Upper lobe of left lung (tissue), 6 donors: ENCODE measurements at regions not wholly inside any gene's neighbourhood (a gene's known extent, or its start where the extent isn't known, plus 50 kb on each side); places are given as distances from the start of the nearest gene placed in this dataset.
"Not testable (repeated sequence)": the region's sequence is repeated elsewhere in the genome, so short reads cannot be mapped to it uniquely, and the experiment has no call there.

Experiments used
- ATAC-seq, 2 donors: fragments of 200-7000 bp; cut with Tn5 transposase; one replicate each; pipeline ENCODE4 v1.9.1; 2022; ENCODE audit warnings: mild to moderate bottlenecking in 2 of 2, moderate library complexity in 2 of 2; ENCODE audit not compliant: low FRiP score in 2 of 2
- DNase-seq, 2 donors: peaks; one replicate each; pipeline ENCODE4 v3.0.0-alpha.2; 2019 to 2020
- H3K27ac ChIP-seq, 4 donors: fragments of 200-600 bp; sonication (generic); one replicate each; pipeline ENCODE4 v1.5.1; 2016 to 2019
- H3K27me3 ChIP-seq, 4 donors: fragments of 200-600 bp; sonication (generic); one replicate each; pipeline ENCODE4 v1.5.1; 2017 to 2019
- H3K36me3 ChIP-seq, 4 donors: fragments of 200-600 bp; sonication (generic); one replicate each; pipeline ENCODE4 v1.5.1; 2016 to 2019
- H3K4me1 ChIP-seq, 4 donors: fragments of 200-600 bp; sonication (generic); one replicate each; pipeline ENCODE4 v1.5.1; 2018 to 2019
- H3K4me3 ChIP-seq, 4 donors: fragments of 200-600 bp; sonication (generic); one replicate each; pipeline ENCODE4 v1.5.1; 2017 to 2019; ENCODE audit warnings: mild to moderate bottlenecking in 2 of 4, moderate library complexity in 1 of 4
- H3K9me3 ChIP-seq, 4 donors: fragments of 200-600 bp; sonication (generic); one replicate each; pipeline ENCODE4 v1.5.1; 2018 to 2019
- WGBS, 2 donors: methylation state at CpG; one replicate each; pipeline ENCODE4 v1.1.5; 2017 to 2018; 5-methylcytosine and 5-hydroxymethylcytosine counted together
- donor health status: DM: no; HTN: no; CAD: no; lungs with moderate emphysema.
- donor health status: DM: no; HTN: yes; CAD: no; lungs with severe emphysema.

DNA sequence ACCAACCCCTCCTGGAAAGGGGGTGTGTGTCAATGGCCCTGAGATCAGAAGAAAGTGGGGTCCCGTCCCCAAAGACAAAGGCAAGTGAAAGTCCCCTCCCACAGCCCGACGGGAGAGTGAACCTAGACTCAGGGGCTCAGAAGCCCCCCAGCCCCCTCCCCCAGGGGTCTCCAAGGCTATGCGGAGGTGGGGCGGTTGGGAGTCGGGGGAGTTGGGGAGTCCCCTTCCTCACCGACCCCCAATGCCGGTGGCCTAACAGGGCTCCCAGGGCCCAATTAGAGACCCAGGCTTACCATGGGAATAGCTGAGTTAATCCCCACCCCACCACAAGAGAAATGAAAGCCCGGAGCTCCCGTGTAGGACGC lies 105.4 kb downstream of the SPATA31A6 start:
- H3K27ac ChIP-seq, H3K4me3 ChIP-seq, H3K4me1 ChIP-seq, DNase-seq, H3K9me3 ChIP-seq, H3K27me3 ChIP-seq, H3K36me3 ChIP-seq: not testable (repeated sequence)
- 94 to 100% methylated on average over 3 to 8 of the region's 11 CpGs for WGBS, 2 donors
- peak in 1 of 2 donors; percentile 36 for ATAC-seq

DNA sequence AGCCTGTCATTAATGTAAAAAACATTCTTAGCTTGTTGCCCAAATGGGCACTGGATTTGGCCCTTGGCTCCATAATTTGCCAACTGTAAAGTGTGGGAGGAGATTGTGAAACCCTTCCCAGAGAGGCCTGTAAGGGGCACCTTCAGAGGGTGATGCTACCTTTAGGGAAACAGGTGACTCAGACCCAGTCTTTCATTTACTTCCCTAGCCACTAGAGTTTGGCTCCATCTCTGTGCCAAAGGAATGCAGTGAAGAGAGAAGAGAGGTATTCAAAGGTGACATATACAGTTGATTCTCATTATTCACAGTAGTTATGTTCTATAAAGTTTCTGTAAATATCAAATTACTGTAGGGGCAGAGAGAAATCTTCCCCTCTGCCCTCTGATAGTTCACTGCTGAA lies 116.7 kb downstream of the SPATA31A6 start:
- not testable (repeated sequence) for H3K27ac ChIP-seq, H3K36me3 ChIP-seq, H3K27me3 ChIP-seq, H3K9me3 ChIP-seq, H3K4me1 ChIP-seq, H3K4me3 ChIP-seq, ATAC-seq, DNase-seq

DNA sequence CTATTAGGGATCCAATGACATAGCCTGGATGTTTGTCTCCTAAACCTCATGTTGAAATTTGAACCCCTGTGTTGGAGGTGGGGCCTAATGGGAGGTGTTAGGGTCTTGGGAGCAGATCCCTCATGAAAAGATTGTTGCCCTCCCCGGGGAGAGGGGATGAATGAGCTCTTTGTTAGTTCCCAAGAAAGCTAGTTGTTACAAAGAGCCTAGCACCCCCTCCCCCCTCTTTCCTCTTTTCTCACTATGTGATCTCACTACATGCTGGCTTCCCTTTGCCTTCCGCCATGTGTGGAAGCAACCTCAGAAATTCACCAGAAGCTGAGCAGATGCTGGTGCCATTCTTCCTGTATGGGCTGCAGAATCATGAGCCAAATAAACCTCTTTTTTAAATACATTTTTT lies 123.2 kb downstream of the SPATA31A6 start:
- not testable (repeated sequence) for DNase-seq, ATAC-seq, H3K27ac ChIP-seq, H3K9me3 ChIP-seq, H3K27me3 ChIP-seq, H3K4me3 ChIP-seq, H3K36me3 ChIP-seq, H3K4me1 ChIP-seq
- 48% methylated on average over 2 of the region's 2 CpGs for WGBS, 2 donors

DNA sequence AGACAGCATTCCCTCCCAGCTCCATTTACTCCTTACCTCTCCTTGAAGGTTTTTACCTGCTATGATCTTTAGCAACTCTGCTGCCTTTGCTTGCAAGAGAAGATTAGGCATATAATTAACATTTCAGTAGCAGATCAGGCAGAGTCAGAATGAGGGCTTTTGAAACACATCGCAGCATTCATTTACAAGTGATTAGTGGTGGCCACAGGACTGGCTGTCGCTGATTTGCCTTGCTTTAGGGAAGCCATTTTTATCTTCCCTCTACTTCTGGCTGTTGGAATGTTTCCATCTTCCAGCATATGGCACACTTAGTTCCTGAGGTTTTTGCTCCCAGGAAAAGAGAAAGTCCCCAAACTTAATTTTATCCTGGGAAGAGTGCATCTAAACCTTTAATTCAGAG lies 124.0 kb downstream of the SPATA31A6 start:
- not testable (repeated sequence) for H3K9me3 ChIP-seq, H3K27ac ChIP-seq, H3K4me1 ChIP-seq, H3K36me3 ChIP-seq, DNase-seq, H3K4me3 ChIP-seq, ATAC-seq, H3K27me3 ChIP-seq
- 20 to 36% methylated on average over 2 of the region's 2 CpGs for WGBS, 2 donors

DNA sequence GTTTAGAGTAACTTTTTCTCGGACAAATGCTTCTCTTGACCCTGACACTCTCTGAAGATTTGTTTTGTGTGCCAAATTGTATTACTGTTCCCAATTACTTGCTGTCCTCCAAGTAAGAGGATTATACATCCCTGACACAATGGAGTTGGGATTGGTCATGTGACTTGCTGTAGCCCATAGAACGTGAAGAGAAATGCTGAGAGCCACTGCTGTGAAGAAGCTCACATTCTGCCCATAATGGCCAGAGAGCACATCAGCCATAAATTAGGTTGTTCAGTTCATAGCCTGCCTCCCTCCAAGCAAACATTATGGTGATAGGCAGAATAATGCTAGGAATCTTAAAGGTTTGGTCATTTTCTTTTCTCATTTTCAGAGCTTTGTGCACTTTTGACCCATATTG lies 127.5 kb downstream of the SPATA31A6 start:
- not testable (repeated sequence) for H3K27me3 ChIP-seq, H3K9me3 ChIP-seq, DNase-seq, H3K4me1 ChIP-seq, ATAC-seq, H3K27ac ChIP-seq, H3K4me3 ChIP-seq, H3K36me3 ChIP-seq
- 48 to 65% methylated on average over 2 of the region's 2 CpGs for WGBS, 2 donors

DNA sequence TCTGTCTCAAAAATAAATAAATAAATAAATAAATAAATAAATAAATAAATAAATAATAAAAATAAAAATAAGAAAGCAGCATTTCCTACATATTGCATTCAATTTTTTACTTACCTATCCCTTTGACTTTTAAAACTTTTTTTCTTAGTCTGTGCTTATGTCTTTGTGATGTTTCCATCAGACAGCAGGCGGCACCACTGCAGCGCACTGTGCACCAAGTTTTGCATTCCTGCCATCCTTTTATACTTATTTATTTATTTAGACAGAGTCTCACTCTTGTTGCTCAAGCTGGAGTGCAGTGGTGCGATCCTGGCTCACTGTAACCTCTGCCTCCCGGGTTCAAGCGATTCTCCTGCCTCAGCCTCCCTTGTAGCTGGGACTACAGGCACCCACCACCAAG lies 132.6 kb downstream of the SPATA31A6 start:
- not testable (repeated sequence) for ATAC-seq
- WGBS, 2 donors = 94 to 96% methylated on average over 5 of the region's 5 CpGs

DNA sequence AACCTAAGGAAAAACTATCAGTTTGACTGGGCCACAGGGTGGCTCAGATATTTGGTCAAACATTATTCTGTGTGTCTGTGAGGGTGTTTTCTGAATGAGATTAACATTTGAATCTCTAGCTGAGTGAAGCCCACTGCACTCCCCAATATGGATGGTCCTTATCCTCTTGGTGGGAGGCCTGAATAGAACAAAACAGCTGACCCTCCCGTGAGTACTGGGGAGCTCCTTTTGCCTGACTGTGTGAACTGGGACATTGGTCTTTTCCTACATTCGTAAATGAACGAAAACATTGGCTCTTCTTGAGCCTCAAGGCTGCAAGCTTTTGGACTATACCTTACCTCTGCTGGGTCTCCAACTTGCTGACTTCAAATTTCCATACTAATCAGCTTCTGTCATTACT lies 134.2 kb downstream of the SPATA31A6 start:
- not testable (repeated sequence) for H3K9me3 ChIP-seq, H3K27me3 ChIP-seq

More for the DNA sequence above, 132.6 kb downstream of the SPATA31A6 start:
- H3K4me1 ChIP-seq, H3K4me3 ChIP-seq, H3K9me3 ChIP-seq, H3K27ac ChIP-seq, H3K27me3 ChIP-seq, DNase-seq, H3K36me3 ChIP-seq: not testable (repeated sequence)

DNA sequence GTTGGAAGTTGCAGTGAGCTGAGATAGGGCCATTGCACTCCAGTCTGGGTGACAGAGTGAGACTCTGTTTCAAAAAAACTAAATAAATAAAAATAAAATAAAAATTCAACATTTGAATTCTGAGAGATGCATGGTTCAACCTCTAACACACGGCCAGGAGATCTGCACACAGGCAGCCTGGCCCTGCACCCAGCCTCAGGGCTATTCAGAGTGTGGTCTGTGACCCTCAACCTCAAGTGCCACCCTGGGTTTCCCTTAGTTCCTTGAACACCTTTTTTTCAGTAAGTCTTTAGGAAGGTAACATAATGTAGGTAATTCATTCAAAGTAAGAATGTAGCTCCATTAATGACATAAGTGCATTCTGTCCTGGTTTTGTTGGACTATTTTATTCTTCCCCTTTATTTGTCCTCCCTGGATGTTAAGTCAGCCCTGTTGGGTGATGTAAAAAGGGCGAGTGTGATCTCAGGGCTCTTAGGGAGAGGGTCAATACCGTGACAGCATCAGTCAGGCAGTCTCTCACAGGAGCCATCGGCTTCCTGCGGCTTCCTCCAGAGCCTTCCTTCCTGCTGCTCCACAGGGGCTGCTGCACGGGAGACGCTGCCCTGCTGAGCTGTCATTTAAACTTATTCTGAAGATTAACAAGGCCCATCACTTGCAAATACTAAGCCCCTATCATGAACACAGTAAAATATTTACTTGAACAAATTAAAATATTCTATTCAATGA lies 139.8 kb downstream of the SPATA31A6 start:
- H3K9me3 ChIP-seq, H3K27me3 ChIP-seq, ATAC-seq, H3K27ac ChIP-seq, H3K4me3 ChIP-seq, H3K36me3 ChIP-seq, H3K4me1 ChIP-seq, DNase-seq: not testable (repeated sequence)
- 18 to 21% methylated on average over 7 of the region's 7 CpGs for WGBS, 2 donors

More for the DNA sequence above, 134.2 kb downstream of the SPATA31A6 start:
- H3K27ac ChIP-seq, ATAC-seq, DNase-seq, H3K36me3 ChIP-seq, H3K4me3 ChIP-seq, H3K4me1 ChIP-seq: not testable (repeated sequence)
- 25 to 40% methylated on average over 3 of the region's 3 CpGs for WGBS, 2 donors

DNA sequence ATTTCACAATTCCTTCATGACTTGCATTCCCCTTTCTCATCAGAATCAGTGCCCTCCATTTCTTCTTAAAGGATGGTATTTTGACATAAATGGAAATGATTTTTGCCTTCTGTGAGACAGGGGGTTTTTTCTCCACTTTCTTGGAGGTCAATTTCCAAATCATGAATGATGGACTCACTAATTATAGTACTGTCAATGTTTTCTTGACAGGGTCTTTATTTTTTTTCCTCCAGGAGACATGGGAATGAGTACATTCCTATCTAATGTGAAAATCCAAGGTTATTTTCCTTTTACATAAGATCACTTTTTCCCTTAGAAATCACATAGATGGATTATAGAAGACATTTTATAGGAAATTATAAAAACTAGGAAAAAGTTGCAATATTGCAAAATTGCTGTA lies 141.7 kb downstream of the SPATA31A6 start:
- H3K36me3 ChIP-seq, H3K9me3 ChIP-seq, DNase-seq, H3K4me1 ChIP-seq, H3K27ac ChIP-seq, ATAC-seq, H3K27me3 ChIP-seq, H3K4me3 ChIP-seq: not testable (repeated sequence)

DNA sequence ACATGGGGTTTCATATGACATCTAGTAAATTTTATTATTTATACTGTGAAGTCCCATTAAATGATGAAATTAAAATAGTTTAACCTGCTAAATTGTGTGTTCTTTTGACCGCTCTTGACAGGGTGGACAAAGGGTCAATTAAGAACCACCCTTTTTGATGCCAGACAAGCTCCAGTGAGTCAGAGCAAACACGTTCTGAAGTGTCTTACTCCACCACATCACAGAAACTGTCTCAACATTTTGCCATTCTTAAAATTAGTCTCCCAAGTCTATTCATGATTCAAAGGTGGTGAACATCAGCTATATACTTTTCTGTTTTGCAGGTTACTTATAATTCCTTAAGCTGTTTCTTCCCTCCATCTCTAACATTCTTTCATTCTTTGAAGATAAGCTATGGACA lies 142.1 kb downstream of the SPATA31A6 start:
- ATAC-seq, H3K27ac ChIP-seq, DNase-seq, H3K36me3 ChIP-seq, H3K4me3 ChIP-seq, H3K9me3 ChIP-seq, H3K4me1 ChIP-seq, H3K27me3 ChIP-seq: not testable (repeated sequence)
- 56 to 68% methylated on average over 2 of the region's 2 CpGs for WGBS, 2 donors

DNA sequence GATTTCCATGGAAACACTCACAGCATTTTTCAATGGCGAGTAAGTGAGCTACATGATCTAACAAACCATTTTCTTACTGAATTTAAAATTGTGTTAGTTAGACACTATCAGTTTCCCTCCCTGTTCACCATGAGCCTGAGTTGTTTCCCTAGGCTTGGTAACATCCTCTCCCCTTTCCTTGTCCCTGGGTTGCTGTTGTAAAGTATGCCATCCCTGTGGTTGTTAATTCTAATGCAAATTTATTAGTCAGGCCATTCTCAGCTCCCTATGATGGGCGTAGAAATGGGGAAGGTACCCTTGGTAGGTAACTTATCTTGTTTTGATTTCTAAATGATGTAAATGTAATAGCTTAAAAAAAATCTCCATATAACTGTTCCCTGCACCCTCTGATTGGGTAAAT lies 143.0 kb downstream of the SPATA31A6 start:
- H3K27me3 ChIP-seq, H3K4me3 ChIP-seq, H3K9me3 ChIP-seq, H3K36me3 ChIP-seq, DNase-seq, H3K4me1 ChIP-seq, H3K27ac ChIP-seq, ATAC-seq: not testable (repeated sequence)
- 49 to 72% methylated on average over 2 of the region's 2 CpGs for WGBS, 2 donors

DNA sequence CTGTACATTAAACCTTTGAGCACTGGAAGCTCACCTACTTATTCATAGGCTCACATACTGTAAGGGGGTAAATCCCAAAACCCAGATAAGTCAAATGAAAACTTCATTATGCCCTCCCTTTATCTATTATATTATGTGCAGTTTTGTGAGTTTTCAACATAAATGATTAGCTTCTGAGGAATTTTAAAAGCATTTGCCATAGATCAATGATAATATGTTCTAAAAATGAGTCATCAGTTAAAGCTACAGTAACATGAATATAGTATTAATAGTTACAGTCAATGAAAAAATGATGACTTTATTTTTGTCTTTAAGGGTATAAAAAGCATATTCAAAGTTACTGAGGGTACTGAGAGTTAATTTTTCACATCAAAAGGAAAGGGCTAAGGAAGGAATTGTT lies 151.9 kb downstream of the SPATA31A6 start:
- H3K27ac ChIP-seq, H3K27me3 ChIP-seq, H3K36me3 ChIP-seq, H3K9me3 ChIP-seq, H3K4me3 ChIP-seq, ATAC-seq, DNase-seq, H3K4me1 ChIP-seq: not testable (repeated sequence)

DNA sequence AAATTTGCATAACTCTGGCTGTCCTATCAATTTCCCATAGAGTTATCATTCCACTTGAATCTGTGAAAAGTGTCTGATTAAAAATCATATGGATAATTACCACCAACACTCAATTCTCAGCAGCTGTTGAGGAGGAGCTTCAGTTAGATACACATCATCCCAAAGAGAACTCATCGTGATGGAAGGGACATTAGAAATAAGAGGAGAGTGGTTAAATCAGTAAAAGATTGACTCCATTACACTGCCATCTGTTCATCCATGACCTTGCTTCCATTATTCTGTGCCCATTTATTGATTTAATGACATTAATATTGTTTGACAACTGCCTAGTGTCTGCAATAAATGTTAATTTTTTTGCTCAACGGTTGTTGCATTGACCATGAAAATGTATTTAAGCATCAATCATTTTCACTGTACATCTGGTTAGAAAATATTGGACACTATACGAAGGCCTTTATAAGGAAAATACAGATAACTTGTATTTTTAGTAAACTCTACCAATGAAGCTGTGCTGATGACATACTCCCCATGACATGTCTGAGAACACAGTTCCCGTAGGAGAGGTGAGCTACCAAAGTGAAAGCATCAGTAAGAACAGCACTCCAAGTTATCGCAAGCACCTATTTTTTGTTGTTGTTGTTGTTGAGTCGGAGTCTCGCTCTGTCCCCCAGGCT lies 152.7 kb downstream of the SPATA31A6 start:
- not testable (repeated sequence) for H3K36me3 ChIP-seq, ATAC-seq, DNase-seq, H3K27ac ChIP-seq, H3K4me3 ChIP-seq, H3K27me3 ChIP-seq, H3K9me3 ChIP-seq, H3K4me1 ChIP-seq
- 81% methylated on average over 7 of the region's 7 CpGs for WGBS, 2 donors

DNA sequence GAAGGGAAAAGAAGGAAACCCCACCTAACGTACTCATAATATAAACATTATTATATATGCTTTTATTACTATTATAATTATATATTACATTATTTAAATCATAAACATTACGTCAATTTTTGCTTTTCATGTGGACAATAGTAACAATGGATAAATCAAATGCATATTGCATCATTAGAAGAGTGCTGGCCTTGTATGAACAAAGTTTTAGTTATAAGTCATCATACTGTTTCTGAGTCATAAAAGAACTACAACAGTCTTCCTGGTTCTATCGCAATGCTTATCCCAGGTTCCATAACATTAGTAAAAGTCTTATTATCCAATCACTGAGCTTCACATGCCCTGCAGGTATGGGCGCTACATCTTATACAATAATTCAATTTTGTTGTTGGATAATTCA lies 154.8 kb downstream of the SPATA31A6 start:
- not testable (repeated sequence) for DNase-seq, ATAC-seq, H3K4me3 ChIP-seq, H3K4me1 ChIP-seq, H3K36me3 ChIP-seq, H3K27ac ChIP-seq, H3K9me3 ChIP-seq, H3K27me3 ChIP-seq
- WGBS, 2 donors = 79 to 86% methylated on average over 4 of the region's 4 CpGs
